22Rv1 (cell line): ENCODE measurements at regions not wholly inside any gene's neighbourhood (a gene's known extent, or its start where the extent isn't known, plus 50 kb on each side); places are given as distances from the start of the nearest gene placed in this dataset.

Source experiments
- CTCF ChIP-seq: fragments of 450-650 bp; IDR thresholded peaks from 2 replicates; pipeline ENCODE4 v1.5.1; 2017; ENCODE audit warnings: mild to moderate bottlenecking
- ZFX ChIP-seq: fragments of 450-650 bp; IDR thresholded peaks from 2 replicates; pipeline ENCODE4 v1.6.1; 2017; ENCODE audit warnings: antibody characterized with exemption, borderline replicate concordance

- TF ChIP-seq CTCF (no peak), ZFX (no peak)
Observed at GRCh38 chr10:117743509-117743908, 201.0 kb downstream of the EMX2 start.
